ENCODE measurements at regions not wholly inside any gene's neighbourhood (a gene's known extent, or its start where the extent isn't known, plus 50 kb on each side); places are given as distances from the start of the nearest gene placed in this dataset.

GRCh38 chr1:162924179-162924578 lies 63.2 kb upstream of the CCDC190 start:
- no peak for TF ChIP-seq POLR2AphosphoS5 (IDR thresholded peaks at IDR 0.05; ENCODE audit: low read depth, low read length)
- TF ChIP-seq REST (IDR thresholded peaks at IDR 0.05; ENCODE audit: insufficient read depth in 1 of 2, low read depth in 2 of 2, low read length in 2 of 2), result no peak
- TF ChIP-seq SIN3A (IDR thresholded peaks at IDR 0.05; ENCODE audit: borderline replicate concordance, insufficient read depth, low read length), result no peak
- no peak for TF ChIP-seq FOXP2 (optimal IDR thresholded peaks at IDR 0.05; ENCODE audit: borderline replicate concordance, extremely low read depth, extremely low read length, insufficient read depth)
- TF ChIP-seq TAF1 (IDR thresholded peaks at IDR 0.05; ENCODE audit: borderline replicate concordance, insufficient read depth, low read length), result no peak

- TF ChIP-seq REST (IDR thresholded peaks at IDR 0.05; ENCODE audit: insufficient read depth in 1 of 2, low read depth in 2 of 2, low read length in 2 of 2), result no peak
- no peak for TF ChIP-seq FOXP2 (optimal IDR thresholded peaks at IDR 0.05; ENCODE audit: borderline replicate concordance, extremely low read depth, extremely low read length, insufficient read depth)
- no peak for TF ChIP-seq TAF1 (IDR thresholded peaks at IDR 0.05; ENCODE audit: borderline replicate concordance, insufficient read depth, low read length)
- TF ChIP-seq POLR2AphosphoS5 (IDR thresholded peaks at IDR 0.05; ENCODE audit: low read depth, low read length), result no peak
- no peak for TF ChIP-seq SIN3A (IDR thresholded peaks at IDR 0.05; ENCODE audit: borderline replicate concordance, insufficient read depth, low read length)
Observed at GRCh38 chr1:162922201-162922600, 61.2 kb upstream of the CCDC190 start.

- no peak for TF ChIP-seq FOXP2 (optimal IDR thresholded peaks at IDR 0.05; ENCODE audit: borderline replicate concordance, extremely low read depth, extremely low read length, insufficient read depth)
- no peak for TF ChIP-seq TAF1 (IDR thresholded peaks at IDR 0.05; ENCODE audit: borderline replicate concordance, insufficient read depth, low read length)
Observed at GRCh38 chr1:162921311-162921710, 60.3 kb upstream of the CCDC190 start.

GRCh38 chr1:162919034-162919433 lies 58.1 kb upstream of the CCDC190 start:
- TF ChIP-seq TAF1 (IDR thresholded peaks at IDR 0.05; ENCODE audit: borderline replicate concordance, insufficient read depth, low read length) (no peak), POLR2AphosphoS5 (IDR thresholded peaks at IDR 0.05; ENCODE audit: low read depth, low read length) (no peak), REST (IDR thresholded peaks at IDR 0.05; ENCODE audit: insufficient read depth in 1 of 2, low read depth in 2 of 2, low read length in 2 of 2) (no peak), FOXP2 (optimal IDR thresholded peaks at IDR 0.05; ENCODE audit: borderline replicate concordance, extremely low read depth, extremely low read length, insufficient read depth) (no peak), SIN3A (IDR thresholded peaks at IDR 0.05; ENCODE audit: borderline replicate concordance, insufficient read depth, low read length) (no peak)

- no peak for TF ChIP-seq SIN3A (IDR thresholded peaks at IDR 0.05; ENCODE audit: borderline replicate concordance, insufficient read depth, low read length)
- no peak for TF ChIP-seq FOXP2 (optimal IDR thresholded peaks at IDR 0.05; ENCODE audit: borderline replicate concordance, extremely low read depth, extremely low read length, insufficient read depth)
- TF ChIP-seq TAF1 (IDR thresholded peaks at IDR 0.05; ENCODE audit: borderline replicate concordance, insufficient read depth, low read length), result no peak
- TF ChIP-seq POLR2AphosphoS5 (IDR thresholded peaks at IDR 0.05; ENCODE audit: low read depth, low read length), result no peak
- no peak for TF ChIP-seq REST (IDR thresholded peaks at IDR 0.05; ENCODE audit: insufficient read depth in 1 of 2, low read depth in 2 of 2, low read length in 2 of 2)
Observed at GRCh38 chr1:162918151-162918754, 57.3 kb upstream of the CCDC190 start.

Data from PFSK-1 (cell line).